GM12864 (cell line): ENCODE measurements at regions not wholly inside any gene's neighbourhood (a gene's known extent, or its start where the extent isn't known, plus 50 kb on each side); places are given as distances from the start of the nearest gene placed in this dataset.

Experiments used
- DNase-seq: peaks from one replicate; pipeline ENCODE4 v3.0.0-alpha.2; 2011; ENCODE audit warnings: low read depth
- H3K4me3 ChIP-seq: 2 replicates; pipeline ENCODE4 v1.5.1; 2011; ENCODE audit warnings: mild to moderate bottlenecking, low read depth, low read length, control low read depth
- CTCF ChIP-seq: IDR thresholded peaks from 2 replicates; pipeline ENCODE4 v1.5.1; 2011; ENCODE audit warnings: low read depth, mild to moderate bottlenecking, moderate library complexity, low read length, control low read depth, inconsistent platforms; ENCODE audit errors: missing control alignments

DNA sequence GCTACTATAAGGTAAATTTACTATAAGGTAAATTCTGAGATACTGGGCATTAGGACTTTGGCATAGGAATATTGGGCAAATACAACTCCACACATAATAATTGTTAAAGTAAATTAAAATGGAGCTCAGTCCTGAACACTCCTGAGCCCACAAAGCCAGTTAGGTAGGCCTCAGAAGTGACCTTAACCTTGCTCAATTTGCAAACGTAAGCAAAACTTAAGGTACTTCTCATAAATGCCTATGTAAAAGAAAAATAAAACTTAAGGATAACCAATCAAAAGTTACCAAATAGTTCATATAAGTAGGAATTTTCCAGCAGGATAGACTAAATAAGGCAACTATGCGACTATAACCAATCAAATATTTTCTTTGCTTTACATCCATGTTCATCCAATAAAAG is 197.7 kb downstream of the MC4R start:
- no peak overlapping the region for H3K4me3 ChIP-seq
- no peak for TF ChIP-seq CTCF
- DNase-seq = no peak

DNA sequence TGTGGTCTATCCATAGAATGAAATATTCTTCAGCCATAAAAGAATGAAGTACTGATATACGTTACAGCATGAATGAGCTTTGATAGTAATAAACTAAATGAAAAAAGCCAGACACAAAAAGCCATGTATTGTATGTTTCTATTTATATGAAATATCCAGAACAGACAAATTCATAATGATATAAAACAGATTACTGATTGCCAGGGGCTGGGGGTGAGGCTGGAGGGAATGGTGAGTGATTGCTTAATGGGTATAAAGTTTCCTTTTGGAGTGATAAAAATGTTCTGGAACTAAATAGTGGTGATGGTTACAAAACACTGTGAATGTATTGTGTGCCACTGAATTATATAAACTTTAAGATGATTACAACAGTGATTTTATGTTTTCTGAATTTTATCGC is 200.5 kb downstream of the MC4R start:
- DNase-seq = no peak
- H3K4me3 ChIP-seq = no peak overlapping the region
- TF ChIP-seq CTCF = no peak

GRCh38 chr18:60163622-60164021 is 209.0 kb downstream of the MC4R start:
- no peak for DNase-seq
- no peak for TF ChIP-seq CTCF
- no peak overlapping the region for H3K4me3 ChIP-seq

DNA sequence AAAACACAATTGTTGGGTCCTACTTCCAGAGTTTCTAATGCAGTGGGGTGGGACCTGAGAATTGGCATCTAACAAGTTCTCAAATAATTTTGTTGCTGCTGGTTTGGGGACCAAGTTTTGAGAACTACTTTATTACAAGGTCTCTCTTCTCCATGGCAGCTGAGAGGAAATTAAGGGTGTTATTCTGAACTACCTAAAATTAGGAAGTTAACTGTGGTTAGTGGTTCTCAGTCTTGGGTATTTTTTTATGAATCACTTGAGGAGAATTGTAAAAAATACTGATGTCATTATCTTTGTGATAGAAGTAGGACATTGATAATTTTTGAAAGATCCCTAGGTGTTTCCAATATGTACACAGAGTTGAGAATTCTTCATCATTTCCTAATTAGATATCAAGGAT is 210.2 kb downstream of the MC4R start:
- DNase-seq = no peak
- no peak overlapping the region for H3K4me3 ChIP-seq
- TF ChIP-seq CTCF = no peak

DNA sequence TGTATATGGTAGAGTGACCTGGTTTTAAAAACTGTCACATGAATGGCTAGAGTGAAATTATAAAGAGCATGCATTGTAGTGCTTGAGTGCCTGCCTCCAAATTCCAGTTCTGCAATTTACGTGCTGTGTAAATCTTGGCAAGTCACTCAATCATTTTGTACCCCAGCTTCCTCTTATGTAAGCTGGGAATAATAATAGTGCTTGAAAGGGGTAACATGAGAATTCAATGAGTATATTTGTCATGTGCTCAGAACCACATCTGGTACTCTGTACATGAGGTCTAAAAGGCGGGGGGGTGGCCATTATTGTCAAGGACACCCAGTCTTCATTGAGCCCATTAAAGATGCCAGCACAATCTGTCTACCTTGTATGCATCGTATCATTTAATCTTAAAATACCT is 214.8 kb downstream of the MC4R start:
- no peak for TF ChIP-seq CTCF
- no peak for DNase-seq
- no peak overlapping the region for H3K4me3 ChIP-seq

GRCh38 chr18:60153376-60153775 is 219.2 kb downstream of the MC4R start:
- DNase-seq = no peak
- H3K4me3 ChIP-seq = no peak overlapping the region
- no peak for TF ChIP-seq CTCF

DNA sequence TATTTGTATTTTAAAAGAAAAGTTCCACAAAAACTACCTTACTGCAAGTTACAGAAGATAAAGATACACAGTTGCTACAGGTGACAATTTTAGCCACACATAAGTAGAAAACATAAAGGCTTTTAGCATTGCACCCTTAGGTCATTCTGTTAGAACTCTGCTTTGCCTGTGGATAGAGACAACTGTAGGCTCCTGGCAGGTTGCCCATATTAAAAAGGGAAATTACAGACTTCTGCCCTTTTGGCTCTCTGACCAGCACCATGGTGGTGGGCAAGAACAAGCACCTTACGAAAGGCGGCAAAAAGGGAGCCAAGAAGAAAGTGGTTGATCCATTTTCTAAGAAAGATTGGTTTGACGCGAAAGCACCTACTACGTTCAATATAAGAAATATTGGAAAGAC is 223.3 kb downstream of the MC4R start:
- no peak for TF ChIP-seq CTCF
- no peak overlapping the region for H3K4me3 ChIP-seq
- no peak for DNase-seq
